ENCODE measurements at regions not wholly inside any gene's neighbourhood (a gene's known extent, or its start where the extent isn't known, plus 50 kb on each side); places are given as distances from the start of the nearest gene placed in this dataset.
"Not testable (repeated sequence)": the region's sequence is repeated elsewhere in the genome, so short reads cannot be mapped to it uniquely, and the experiment has no call there.

DNA sequence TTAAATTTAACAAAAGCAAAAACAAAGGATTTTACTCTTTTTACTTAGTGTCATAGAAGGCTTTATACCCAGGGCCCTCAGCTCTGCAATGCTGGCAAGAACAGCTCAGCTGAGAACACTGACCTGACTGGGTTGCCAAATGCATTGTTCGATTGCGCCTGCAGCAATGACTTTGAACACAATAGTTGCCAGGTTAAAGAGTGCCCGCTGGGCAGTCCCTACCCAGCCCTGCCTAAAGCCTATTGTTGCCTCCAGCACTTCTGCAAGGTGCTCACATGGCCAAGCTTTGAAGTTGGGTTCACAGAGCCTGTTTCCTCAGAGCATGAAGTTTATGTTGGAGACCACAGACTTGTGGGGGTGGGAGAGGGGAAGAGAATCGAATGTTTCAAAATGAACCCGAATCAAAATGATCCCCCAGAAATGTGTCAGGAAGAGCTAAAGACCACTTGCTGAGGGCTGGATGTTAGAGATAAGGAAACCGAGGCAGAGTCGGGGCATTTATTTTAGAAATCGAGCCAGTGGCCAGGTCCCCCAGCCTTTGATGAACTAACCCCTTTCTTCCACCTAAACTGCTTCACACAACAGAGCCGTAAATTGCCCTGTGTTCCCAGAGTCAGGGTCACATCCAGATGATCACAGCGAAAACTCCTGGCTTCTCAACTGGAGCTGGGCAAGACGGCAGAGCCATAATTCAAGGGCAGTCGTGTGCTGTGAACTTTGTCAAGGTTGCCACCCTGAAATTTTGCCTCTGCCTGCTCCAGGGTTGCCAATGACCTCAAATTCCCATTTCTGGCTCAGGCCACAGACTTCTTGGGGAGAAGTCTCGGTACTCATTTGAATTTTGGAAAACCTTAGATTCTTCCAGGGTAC lies 55.0 kb downstream of the FOXA2 start:
- no peak for DNase-seq

DNA sequence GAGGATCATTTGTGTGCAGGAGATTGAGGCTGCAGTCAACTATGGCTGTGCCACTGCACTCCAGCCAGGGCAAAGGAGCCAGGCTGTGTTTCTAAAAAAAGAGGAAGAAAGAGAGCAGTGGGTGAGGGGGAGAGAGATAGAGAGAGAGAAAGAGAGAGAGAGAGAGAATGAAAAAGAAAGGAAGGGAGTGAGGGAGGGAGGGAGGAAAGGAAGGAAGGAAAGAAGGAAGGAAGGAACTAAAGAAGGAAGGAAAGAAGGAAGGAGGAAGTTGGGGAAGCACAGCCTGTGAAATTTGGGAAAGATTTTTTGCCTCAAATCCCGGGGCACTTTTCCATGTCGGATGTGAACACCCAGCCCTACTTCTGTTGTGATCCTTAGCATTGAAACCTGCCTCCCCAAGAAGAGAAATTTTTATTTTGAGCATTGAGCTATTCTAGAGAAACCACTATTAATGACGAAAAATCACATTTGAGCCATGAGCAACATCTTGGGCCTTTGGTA lies 57.8 kb downstream of the FOXA2 start:
- DNase-seq, result no peak

DNA sequence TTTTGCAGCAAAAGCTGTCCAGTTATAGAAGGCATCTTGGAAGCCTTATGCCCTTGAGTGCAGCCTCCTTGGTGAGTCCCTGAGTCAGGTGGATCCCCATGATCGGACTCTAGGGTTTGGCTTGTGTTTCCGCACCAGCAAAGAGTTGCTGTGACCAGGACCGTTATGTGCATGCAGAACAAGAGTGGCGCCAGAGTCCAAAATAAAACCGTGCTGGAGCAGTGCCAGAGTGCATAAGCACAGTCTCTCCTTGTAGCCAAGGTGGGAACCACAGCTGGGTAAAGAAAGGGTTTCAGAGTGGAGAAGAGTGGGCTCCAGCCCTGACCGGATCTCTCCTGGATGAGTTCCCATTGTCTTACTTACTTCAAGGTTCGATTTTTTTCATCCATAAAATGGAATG lies 58.6 kb downstream of the FOXA2 start:
- no peak for DNase-seq

DNA sequence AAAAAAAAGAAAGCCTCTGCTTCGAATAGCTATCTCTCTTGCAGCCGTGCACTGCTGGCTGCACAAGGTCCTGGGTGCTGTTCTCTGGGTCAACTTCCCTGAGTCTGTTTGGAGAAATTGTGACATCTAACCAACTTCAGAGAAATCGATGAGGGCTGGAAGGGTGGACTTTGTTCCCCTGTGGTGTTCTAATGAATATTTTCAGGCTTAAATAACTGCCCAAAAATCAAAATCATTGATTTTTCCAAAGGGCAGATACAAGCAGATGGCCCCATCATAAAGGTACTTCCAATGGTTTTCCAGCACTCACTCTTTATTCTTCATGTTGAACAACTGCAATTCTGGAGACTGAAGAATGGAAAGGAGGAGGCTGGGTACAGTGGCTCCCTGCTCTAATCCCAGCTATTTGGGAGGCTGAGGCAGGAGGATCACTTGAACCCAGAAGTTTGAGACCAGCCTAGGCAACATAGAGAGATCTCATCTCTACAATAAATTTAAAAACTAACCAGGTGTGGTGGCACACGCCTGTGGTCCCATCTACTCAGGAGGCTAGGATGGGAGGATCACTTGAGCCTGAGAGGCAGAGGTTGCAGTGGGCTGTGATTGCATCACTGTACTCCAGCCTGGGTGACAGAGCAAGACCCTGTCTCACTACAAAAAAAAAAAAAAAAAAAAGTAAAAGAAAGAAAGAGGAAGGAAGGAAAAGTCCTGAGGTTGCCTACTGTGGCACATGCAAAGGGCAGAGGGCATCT lies 59.1 kb downstream of the FOXA2 start:
- DNase-seq, result no peak

DNA sequence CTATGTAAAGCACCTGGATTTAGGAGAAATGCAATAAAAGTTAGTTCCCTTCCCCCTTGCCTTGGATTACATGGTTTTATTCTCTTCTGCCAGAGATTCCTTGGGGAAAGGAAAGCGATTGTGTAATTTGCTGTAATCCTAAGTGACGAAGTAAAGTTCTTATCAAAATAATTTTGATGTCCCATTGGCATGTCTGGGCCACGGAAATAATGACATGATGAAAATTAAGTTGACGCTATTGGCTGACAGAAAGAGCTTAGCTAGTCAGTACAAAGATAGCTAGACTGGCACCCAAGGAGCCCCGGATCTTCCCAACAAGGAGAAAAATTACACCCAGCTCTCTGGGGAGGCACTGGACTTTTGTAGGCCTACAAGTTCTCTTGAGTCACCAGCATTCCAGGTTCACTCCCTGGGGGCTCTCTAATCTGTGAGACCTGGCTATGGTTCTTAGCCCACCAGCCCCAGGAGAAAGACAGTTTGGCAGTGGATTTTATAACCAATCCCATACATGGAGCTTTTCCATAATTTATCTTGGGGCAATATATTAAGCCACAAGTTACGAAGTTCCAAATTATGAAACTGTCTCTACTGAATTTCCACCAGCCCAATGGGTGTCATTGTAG lies 59.9 kb downstream of the FOXA2 start:
- DNase-seq, result no peak

DNA sequence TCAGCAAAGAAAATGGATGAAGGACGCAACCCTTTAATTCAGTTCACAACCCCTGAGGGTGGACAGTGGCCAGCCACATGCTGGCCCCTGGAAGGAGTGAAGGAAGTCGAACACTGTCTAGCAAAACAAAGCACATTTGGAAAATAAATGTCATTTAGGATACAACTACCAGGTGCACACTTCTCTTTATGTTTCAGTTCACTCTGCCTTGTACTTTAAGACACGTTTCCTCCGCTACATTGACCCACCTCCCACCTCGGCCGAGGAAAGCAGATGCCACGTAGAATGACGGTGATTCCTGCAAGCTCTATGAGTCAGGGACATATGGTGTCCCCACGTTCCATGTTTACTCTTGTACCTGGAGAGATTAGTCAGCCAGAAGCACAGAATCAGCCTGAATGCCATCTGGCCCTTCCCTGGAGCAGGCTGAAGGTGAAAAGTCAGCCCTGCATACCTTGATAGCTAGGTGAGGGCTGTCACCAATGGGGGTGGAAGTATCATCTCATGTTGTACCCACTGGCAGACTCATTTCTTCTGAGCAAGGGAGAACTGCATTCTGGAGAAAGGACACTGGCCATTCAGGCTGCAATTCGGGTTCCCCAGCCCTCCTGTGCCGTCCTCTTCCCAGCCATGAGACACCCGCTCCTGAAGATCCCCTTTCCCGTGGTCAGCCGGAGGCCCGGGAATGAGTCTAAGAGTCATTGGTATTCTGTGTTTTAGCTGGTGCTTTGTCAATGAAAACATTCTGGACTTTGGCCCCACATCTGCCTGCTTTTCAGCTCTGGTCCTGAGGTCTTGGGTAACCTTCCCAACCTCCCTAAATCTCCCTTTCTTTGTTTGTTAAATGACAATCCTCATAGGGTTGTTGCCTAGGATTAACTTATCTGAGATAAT lies 60.6 kb downstream of the FOXA2 start:
- DNase-seq, result no peak

DNA sequence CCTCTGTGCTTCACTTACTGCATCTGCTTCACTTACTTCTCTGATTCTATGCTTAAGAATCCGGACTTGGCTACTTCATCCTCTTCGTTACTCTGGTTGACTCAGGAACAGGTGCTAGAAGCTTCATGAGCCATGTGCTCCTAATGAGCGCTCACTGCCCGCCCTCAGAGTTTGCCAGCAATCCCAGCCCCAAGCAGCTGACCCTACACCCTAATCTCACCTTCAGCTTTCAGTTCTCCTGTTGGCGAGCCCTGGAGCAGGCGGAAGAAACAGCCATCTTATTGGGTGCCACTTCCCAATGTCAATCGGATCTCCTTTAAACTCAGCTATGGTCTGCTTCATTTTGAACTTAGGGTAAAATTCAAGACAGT lies 61.3 kb downstream of the FOXA2 start:
- no peak for DNase-seq

DNA sequence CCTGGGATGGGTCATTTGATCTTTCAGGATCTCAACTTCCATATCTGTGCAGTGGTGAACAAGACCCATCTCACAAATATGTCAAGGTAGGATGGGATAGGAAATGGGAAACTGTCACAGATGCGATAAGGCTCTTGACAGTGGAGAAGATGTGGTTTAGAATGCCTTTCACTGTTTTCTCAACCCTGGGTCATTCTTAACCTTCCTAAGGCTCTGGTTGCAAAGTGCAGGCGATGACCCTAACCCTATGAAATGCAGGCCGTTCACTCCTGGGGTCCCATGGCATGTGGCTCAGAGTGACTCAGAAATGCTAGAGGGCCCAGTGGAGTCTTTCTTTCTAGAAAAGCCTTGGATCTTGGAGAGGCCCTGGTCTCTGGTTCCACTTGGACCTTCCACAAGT lies 61.7 kb downstream of the FOXA2 start:
- DNase-seq, result no peak

DNA sequence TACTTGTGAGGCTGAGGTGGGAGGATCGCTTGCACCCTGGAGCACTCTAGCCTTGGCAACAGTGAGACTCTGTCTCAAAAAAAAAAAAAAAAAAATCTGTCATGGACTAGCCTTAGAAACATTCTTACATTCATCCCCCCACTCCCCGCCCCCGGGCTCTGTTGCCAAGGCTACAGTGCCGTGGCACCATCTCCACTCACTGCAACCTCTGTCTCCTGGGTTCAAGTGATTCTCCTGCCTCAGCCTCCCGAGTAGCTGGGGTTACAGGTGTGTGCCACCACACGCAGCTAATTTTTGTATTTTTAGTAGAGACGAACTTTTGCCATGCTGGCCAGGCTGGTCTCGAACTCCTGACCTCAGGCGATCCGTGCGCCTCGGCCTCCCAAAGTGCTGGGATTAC lies 62.4 kb downstream of the FOXA2 start:
- DNase-seq, result not testable (repeated sequence)

DNA sequence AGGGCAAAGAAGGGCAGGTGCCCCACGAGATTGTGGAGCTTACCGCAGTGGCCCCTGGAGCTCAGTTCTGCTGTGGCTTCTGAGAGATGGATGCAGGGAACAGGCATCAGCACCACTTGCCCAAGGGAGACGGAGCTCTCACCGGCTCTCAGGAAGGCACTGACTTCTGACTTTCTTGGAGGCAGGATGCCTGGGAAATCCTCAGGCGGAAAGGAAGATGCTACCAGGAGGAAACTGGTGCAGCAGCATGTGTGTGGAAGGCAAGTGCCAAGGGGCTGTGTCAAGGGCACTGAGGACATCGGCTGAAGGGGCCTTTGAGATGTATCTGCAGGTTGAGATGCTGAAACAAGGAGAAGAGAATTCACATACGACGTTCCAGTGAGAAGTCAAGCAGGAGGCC lies 64.0 kb downstream of the FOXA2 start:
- DNase-seq, result no peak

DNA sequence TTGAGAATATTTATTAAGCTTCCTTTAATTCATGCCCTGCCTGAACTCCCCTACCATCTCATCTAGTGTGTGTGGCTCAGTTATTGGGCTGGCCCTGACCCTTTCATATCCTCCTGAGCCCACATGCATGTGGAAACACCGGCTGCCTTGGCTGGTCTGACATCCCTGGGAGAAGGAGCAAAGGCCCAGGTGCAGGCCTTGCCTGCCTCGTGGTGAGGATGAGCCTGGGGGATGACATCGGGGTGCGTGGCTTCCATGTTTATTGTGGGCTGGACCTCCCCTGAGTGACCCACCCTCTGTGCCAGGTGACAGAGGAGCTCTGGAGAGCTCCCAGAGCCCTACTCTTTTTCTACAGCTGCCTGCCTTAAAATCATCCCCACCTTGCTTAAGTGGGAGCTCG lies 69.1 kb downstream of the FOXA2 start:
- no peak for DNase-seq

DNA sequence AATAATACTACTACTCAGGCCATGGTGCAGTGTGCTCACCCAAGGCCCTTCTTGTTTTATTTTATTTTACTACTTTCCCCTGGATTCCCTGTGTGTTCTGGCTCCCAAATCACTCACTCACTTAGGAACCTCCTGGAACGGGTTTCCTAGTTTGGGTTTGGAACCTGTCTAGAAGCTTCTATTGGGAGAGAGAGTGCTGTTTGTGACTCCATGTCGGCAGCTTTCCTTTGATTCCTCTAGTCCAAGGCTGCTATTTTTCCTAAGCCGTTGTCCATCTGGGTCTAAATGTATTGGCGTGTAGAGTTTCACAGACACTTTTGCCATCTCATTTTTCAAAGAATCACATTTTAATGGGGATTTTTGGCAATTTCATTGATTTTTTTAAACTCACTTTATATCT lies 70.8 kb downstream of the FOXA2 start:
- no peak for DNase-seq

DNA sequence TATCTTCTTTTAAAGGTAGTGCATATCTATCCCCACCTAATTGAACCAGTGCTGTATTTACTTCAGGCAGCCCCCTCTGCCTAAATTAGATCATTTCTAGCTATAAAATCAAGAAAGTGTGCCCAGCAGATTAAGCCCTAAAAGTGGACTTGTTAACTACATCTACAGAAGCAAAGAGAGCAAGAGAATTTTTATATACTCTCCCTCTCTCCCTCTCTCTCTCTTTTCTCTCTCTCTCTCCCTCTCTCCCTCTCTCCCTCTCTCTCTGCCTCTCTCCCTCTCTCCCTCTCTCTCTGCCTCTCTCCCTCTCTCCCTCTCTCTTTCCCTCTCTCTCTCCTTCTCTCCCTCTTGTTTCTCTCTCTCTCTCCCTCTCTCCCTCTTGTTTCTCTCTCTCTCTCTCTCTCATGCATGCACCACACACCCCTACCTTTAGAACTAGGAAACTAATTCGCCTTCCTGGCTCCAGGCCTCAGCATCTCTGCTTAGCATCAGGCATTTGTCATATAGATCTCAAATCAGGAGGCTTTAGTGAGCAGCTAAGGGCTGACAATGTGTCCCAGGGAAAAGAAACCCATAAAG lies 71.4 kb downstream of the FOXA2 start:
- DNase-seq, result no peak

DNA sequence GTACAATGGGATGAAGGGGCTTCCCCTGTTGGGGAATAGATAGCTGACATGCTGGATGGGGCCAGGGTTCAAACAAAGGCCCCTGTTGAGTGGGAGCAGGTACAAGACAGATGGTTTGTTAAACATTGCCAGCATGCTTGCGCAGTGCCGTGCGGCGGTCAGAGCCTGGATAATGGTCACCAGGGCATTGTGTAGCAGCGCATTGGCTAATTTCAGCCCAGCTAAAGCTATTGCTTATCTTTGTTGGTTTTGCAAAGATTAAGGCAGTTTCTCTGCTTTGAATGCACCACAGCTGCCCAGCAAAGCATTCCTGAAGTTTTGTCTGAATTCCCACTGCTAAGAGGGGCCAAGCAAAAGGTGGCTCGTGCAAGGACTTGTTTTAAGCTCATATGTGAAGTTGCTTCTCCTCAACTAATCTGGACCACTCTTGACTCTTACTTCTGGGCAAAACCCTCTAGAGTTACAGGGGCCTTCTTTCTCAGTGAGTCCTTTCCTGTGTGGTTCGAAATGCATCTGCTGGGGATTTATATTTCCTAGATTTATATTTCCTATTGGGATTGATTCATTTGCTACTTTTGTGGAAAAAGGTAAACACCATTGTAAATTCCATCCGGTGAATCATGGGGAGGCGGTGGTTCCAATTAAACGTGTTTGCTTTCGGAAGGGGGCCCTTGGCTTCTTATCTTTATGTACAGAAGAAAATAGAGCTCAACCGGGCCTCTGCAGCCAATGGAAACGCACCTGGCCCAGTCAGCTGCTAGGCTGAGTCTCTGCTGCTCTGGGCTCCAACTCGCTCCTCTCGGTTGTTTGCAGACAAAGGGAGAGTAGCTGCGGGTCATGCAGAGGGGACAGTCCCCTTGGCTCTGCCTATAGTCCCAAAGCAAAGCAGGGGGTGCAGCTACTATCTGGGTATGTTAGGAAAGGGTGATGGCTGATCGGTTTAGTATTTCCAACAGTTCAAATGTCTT lies 72.1 kb downstream of the FOXA2 start:
- DNase-seq, result no peak

DNA sequence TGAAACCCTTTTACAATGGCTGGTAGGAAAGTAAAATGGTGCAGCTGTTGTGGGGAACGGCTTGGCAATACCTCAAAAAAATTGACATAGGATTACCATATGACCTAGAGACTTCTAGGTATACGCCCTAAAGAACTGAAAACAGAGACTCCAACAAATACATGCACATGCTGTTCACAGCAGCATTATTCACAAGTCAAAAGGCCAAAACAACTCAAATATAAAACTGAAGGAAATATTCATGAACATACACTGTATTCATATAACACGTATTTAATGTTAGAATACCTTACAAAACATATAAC lies 74.6 kb downstream of the FOXA2 start:
- DNase-seq, result no peak

DNA sequence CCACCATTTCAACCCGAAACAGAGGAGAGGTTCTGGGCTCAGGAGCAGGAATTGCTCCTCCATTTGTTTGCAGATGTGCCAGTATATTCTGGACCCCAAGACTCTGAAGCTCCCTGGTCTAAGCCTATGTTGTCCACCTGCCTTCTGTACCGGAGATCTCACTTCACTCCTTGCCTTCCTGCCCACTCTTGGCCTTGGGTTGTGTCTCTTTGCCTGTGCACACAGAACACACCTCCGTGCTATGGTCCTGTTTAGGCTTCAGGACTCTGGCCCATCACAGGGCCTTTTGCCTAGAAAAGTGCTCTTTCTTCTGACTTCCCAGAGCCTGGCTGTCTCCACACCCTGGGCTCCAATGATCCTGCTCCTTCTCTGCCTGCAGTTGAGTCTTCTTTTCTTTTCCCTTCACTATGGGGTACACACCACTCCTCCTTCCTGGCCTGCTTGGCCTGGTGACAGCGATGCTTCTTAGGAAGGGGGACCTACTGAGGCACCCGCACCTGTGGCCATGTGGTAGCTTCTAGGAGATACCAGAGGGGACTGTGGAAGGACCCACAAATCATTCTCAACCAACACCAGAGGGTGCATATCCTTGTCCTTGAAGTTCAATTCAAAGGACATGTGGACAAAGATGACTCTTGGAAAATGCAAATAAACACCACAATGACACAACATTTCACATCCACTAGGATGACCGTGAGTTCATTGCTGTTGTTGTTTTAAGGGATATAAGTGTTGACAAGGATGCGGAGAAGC lies 75.1 kb downstream of the FOXA2 start:
- DNase-seq, result no peak

DNA sequence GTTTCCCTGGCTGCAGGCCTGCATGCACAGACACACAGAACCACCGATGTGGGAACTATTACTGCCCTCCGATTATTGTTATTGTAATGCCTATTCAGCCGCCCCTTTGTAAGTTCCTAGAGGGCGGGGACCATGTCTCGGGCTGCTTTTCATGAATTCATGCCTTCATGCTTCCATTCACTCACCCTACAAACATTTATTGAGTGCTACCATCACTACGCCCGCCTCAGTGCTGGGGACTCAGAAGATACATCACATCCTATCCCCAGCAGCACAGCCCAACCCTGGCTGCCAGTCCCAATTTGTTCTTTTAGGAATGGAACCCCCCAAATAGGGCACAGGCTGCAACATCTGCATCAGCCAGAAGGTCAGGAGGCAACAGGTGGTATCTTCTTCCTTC lies 75.9 kb downstream of the FOXA2 start:
- no peak for DNase-seq

DNA sequence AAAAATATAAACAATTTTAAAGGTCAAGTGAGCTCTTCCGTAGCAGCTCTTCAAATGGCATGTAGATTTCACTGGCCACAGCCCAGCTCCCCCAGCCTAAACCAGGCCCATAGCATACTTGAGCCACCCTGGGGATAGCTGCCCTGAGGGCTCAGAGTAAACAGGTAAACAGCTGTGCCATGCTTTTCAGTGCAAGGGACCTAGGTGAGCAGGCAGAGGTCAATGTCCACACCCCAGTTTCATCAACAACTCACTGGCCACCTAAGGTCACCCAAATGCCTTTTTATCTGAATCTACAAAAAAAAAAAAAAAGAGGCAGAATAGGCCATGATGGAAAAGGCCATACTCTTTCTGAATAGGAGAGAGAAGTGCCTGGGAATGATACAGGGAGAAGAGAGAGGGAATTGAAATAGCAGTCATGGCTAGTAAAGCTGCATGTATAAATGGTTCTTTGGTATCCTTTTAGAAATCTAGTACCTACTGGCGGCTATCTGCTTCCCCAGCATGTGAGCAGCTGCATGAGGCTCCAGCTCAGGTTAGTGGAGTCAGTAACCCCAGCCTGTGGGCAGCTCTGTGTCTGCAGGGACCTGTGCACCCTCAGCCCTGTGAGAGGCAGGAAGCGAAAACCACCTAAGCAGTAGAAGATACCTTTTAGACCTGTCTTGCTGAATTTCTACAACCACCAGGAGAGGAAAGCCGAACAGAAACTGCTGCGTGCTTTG lies 77.0 kb downstream of the FOXA2 start:
- no peak for DNase-seq

DNA sequence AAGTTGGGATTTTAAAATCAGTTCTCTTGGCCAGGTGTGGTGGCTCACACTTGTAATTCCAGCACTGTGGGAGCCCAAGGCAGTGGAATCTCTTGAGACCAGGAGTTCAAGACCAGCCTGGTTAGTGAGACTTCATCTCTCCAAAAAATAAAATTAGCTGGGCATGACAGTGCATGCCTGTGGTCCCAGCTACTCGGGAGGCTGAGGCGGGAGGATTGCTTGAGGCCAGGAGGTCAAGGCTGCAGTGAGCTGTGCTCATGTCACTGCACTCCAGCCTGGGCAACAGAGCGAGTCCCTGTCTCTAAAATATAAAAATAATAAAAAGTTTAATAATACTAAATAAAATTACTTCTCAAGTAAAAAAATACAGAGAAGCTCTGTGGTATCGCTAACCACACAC lies 77.5 kb downstream of the FOXA2 start:
- no peak for DNase-seq

DNA sequence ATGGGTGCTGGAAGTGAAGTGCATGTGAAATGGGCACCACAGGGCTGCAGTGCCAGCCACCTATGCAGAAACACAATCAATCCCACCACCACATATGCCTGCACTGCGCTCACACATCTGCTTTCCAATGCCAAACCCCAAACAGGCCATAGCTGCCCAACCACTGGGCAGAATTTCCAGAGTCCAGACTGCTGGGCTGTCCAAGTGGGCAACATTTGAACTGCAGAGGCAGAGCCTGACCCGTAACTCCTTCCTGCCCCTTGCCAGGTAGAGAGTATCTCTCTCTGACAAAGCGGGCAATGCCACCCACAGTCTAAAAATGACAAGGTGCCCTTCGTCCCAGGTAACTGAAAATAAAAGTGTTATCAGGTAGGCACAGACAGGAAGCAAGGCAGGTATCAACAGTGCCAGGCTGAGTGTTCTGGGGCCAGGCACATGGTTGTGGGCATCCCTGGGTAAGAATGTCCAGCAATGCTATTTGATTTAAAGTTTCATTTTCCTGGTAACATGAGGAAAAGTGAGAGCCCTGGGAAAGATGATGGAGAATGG lies 79.5 kb downstream of the FOXA2 start:
- no peak for DNase-seq

Measured in DMS79 (cell line).